Fibroblast of skin of scalp (primary cell): ENCODE measurements at regions not wholly inside any gene's neighbourhood (a gene's known extent, or its start where the extent isn't known, plus 50 kb on each side); places are given as distances from the start of the nearest gene placed in this dataset.
"Not testable (repeated sequence)": the region's sequence is repeated elsewhere in the genome, so short reads cannot be mapped to it uniquely, and the experiment has no call there.

Experiments
- DNase-seq: peaks from one replicate; pipeline ENCODE4 v3.0.0-alpha.2; 2013

GRCh38 chr13:81446441-81446840 lies 1105.5 kb upstream of the SPRY2 start:
- no peak for DNase-seq

- DNase-seq, result no peak
Measured at GRCh38 chr13:81442904-81443303, 1102.0 kb upstream of the SPRY2 start.

GRCh38 chr13:81425286-81425685 lies 1084.4 kb upstream of the SPRY2 start:
- no peak for DNase-seq

GRCh38 chr13:81409284-81409683 lies 1068.4 kb upstream of the SPRY2 start:
- DNase-seq, result no peak

- no peak for DNase-seq
Measured at GRCh38 chr13:81408647-81409046, 1067.7 kb upstream of the SPRY2 start.

GRCh38 chr13:81406639-81407292 lies 1065.8 kb upstream of the SPRY2 start:
- DNase-seq, result no peak

- no peak for DNase-seq
Measured at GRCh38 chr13:81406022-81406421, 1065.1 kb upstream of the SPRY2 start.

GRCh38 chr13:81396192-81396591 lies 1055.3 kb upstream of the SPRY2 start:
- DNase-seq, result no peak

GRCh38 chr13:81395368-81395767 lies 1054.4 kb upstream of the SPRY2 start:
- DNase-seq, result peak; percentile 2

GRCh38 chr13:81394640-81395039 lies 1053.7 kb upstream of the SPRY2 start:
- DNase-seq, result no peak

- no peak for DNase-seq
Measured at GRCh38 chr13:81393721-81394120, 1052.8 kb upstream of the SPRY2 start.

- DNase-seq, result no peak
Measured at GRCh38 chr13:81393110-81393509, 1052.2 kb upstream of the SPRY2 start.

- no peak for DNase-seq
Measured at GRCh38 chr13:81388400-81388799, 1047.5 kb upstream of the SPRY2 start.

- DNase-seq, result no peak
Measured at GRCh38 chr13:81383444-81383843, 1042.5 kb upstream of the SPRY2 start.

GRCh38 chr13:81382246-81382645 lies 1041.3 kb upstream of the SPRY2 start:
- no peak for DNase-seq

- no peak for DNase-seq
Measured at GRCh38 chr13:81381560-81381959, 1040.6 kb upstream of the SPRY2 start.

GRCh38 chr13:81379183-81379582 lies 1038.3 kb upstream of the SPRY2 start:
- no peak for DNase-seq

GRCh38 chr13:81377921-81378320 lies 1037.0 kb upstream of the SPRY2 start:
- no peak for DNase-seq

- no peak for DNase-seq
Measured at GRCh38 chr13:81375709-81376108, 1034.8 kb upstream of the SPRY2 start.

GRCh38 chr13:81362711-81363110 lies 1021.8 kb upstream of the SPRY2 start:
- DNase-seq, result not testable (repeated sequence)

- no peak for DNase-seq
Measured at GRCh38 chr13:81350056-81350455, 1009.1 kb upstream of the SPRY2 start.

GRCh38 chr13:81340118-81341069 lies 999.5 kb upstream of the SPRY2 start:
- not testable (repeated sequence) for DNase-seq

- not testable (repeated sequence) for DNase-seq
Measured at GRCh38 chr13:81339666-81340065, 998.7 kb upstream of the SPRY2 start.

- DNase-seq, result no peak
Measured at GRCh38 chr13:81334481-81334880, 993.6 kb upstream of the SPRY2 start.
